ENCODE measurements at regions not wholly inside any gene's neighbourhood (a gene's known extent, or its start where the extent isn't known, plus 50 kb on each side); places are given as distances from the start of the nearest gene placed in this dataset.

- no peaks in the 10 kb centered on the region for H3K4me1 ChIP-seq
- 84 to 85% methylated on average over 3 to 5 of the region's 5 CpGs for WGBS, 2 donors
- intact Hi-C loops (cut with DNase I) = no loop called here
- H3K27ac ChIP-seq = no peak overlapping the region
- H3K4me3 ChIP-seq = no peak overlapping the region
- no peaks in the 10 kb centered on the region for H3K9me3 ChIP-seq
- no peaks in the 10 kb centered on the region for H3K27me3 ChIP-seq
- no peaks in the 10 kb centered on the region for H3K36me3 ChIP-seq
- TF ChIP-seq POLR2A (IDR thresholded peaks at IDR 0.05) (no peak), CTCF (IDR thresholded peaks at IDR 0.05) (no peak)
- no peak for DNase-seq
Measured at GRCh38 chr1:187451238-187451637, 622.5 kb downstream of the PLA2G4A start.

GRCh38 chr1:187454010-187454409 lies 625.3 kb downstream of the PLA2G4A start:
- intact Hi-C loops (cut with DNase I) = no loop called here
- WGBS, 2 donors = 77 to 80% methylated on average over 3 of the region's 3 CpGs
- no peaks in the 10 kb centered on the region for H3K36me3 ChIP-seq

GRCh38 chr1:187456446-187456845 lies 627.7 kb downstream of the PLA2G4A start:
- H3K4me1 ChIP-seq = no peaks in the 10 kb centered on the region
- no peaks in the 10 kb centered on the region for H3K27me3 ChIP-seq
- no peaks in the 10 kb centered on the region for H3K36me3 ChIP-seq
- no peak overlapping the region for H3K4me3 ChIP-seq
- no peak overlapping the region for H3K27ac ChIP-seq
- TF ChIP-seq CTCF (IDR thresholded peaks at IDR 0.05) (no peak), POLR2A (IDR thresholded peaks at IDR 0.05) (no peak)
- no peaks in the 10 kb centered on the region for H3K9me3 ChIP-seq
- WGBS, 2 donors = 63% methylated on average over 5 of the region's 5 CpGs
- intact Hi-C loops (cut with DNase I) = no loop called here
- DNase-seq = no peak

More at GRCh38 chr1:187454010-187454409, 625.3 kb downstream of the PLA2G4A start:
- Histone ChIP-seq H3K4me3 (no peak overlapping the region), H3K4me1 (no peaks in the 10 kb centered on the region), H3K27ac (no peak overlapping the region), H3K27me3 (no peaks in the 10 kb centered on the region), H3K9me3 (no peaks in the 10 kb centered on the region)
- DNase-seq = no peak
- TF ChIP-seq POLR2A (IDR thresholded peaks at IDR 0.05) (no peak), CTCF (IDR thresholded peaks at IDR 0.05) (no peak)

- intact Hi-C loops (cut with DNase I) = no loop called here
- no peaks in the 10 kb centered on the region for H3K36me3 ChIP-seq
- 69 to 78% methylated on average over 3 of the region's 3 CpGs for WGBS, 2 donors
- TF ChIP-seq POLR2A (IDR thresholded peaks at IDR 0.05) = no peak
- TF ChIP-seq CTCF (IDR thresholded peaks at IDR 0.05) = no peak
- H3K4me3 ChIP-seq = no peak overlapping the region
- H3K27me3 ChIP-seq = no peaks in the 10 kb centered on the region
- H3K4me1 ChIP-seq = no peaks in the 10 kb centered on the region
- H3K27ac ChIP-seq = no peak overlapping the region
- DNase-seq = no peak
- H3K9me3 ChIP-seq = peaks cover 0 to 12% (median 0%) of the 10 kb centered on the region in 3 donors
Measured at GRCh38 chr1:187460093-187460492, 631.3 kb downstream of the PLA2G4A start.

GRCh38 chr1:187464320-187464719 lies 635.6 kb downstream of the PLA2G4A start:
- H3K9me3 ChIP-seq = peaks cover 0 to 12% (median 0%) of the 10 kb centered on the region in 3 donors
- H3K36me3 ChIP-seq = no peaks in the 10 kb centered on the region
- intact Hi-C loops (cut with DNase I) = no loop called here
- TF ChIP-seq CTCF (IDR thresholded peaks at IDR 0.05) = no peak
- no peak for TF ChIP-seq POLR2A (IDR thresholded peaks at IDR 0.05)
- 63 to 69% methylated on average over 1 of the region's 1 CpG for WGBS, 2 donors
- no peak overlapping the region for H3K4me3 ChIP-seq
- DNase-seq = no peak
- no peak overlapping the region for H3K27ac ChIP-seq
- H3K27me3 ChIP-seq = no peaks in the 10 kb centered on the region
- H3K4me1 ChIP-seq = no peaks in the 10 kb centered on the region

Measured in esophagus squamous epithelium (tissue), 5 donors.